Adrenal gland (tissue), 5 donors: ENCODE measurements at regions not wholly inside any gene's neighbourhood (a gene's known extent, or its start where the extent isn't known, plus 50 kb on each side); places are given as distances from the start of the nearest gene placed in this dataset.

ENCODE experiments used
- POLR2A ChIP-seq, 2 donors: fragments of 450-650 bp; IDR thresholded peaks; one replicate each; pipeline ENCODE4 v1.6.1; 2017; ENCODE audit warnings: antibody characterized with exemption in 2 of 2, mild to moderate bottlenecking in 2 of 2, moderate library complexity in 1 of 2
- TF ChIP-seq, protein P1 (sequence below), 6 experiments: fragments of 450-650 bp in 4 of 6; fragments of 200-600 bp in 2 of 6; sonication (generic) in 1 of 6; IDR thresholded peaks; 1 replicate in 5 of 6; 2 replicates in 1 of 6; pipeline versions ENCODE4 v1.5.1 to v1.8.0; 2016 to 2021; ENCODE audit warnings: antibody characterized with exemption in 6 of 6, mild to moderate bottlenecking in 2 of 6, moderate library complexity in 1 of 6
- donor health status: DM: no; HTN: no; CAD: no.

- TF ChIP-seq, protein P1, sequence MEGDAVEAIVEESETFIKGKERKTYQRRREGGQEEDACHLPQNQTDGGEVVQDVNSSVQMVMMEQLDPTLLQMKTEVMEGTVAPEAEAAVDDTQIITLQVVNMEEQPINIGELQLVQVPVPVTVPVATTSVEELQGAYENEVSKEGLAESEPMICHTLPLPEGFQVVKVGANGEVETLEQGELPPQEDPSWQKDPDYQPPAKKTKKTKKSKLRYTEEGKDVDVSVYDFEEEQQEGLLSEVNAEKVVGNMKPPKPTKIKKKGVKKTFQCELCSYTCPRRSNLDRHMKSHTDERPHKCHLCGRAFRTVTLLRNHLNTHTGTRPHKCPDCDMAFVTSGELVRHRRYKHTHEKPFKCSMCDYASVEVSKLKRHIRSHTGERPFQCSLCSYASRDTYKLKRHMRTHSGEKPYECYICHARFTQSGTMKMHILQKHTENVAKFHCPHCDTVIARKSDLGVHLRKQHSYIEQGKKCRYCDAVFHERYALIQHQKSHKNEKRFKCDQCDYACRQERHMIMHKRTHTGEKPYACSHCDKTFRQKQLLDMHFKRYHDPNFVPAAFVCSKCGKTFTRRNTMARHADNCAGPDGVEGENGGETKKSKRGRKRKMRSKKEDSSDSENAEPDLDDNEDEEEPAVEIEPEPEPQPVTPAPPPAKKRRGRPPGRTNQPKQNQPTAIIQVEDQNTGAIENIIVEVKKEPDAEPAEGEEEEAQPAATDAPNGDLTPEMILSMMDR (IDR thresholded peaks at IDR 0.05): no peak
- TF ChIP-seq POLR2A (IDR thresholded peaks at IDR 0.05): no peak
These were observed 967.4 kb downstream of the BCL11B start for GRCh38 chr14:98304574-98304973.
